ENCODE measurements at regions not wholly inside any gene's neighbourhood (a gene's known extent, or its start where the extent isn't known, plus 50 kb on each side); places are given as distances from the start of the nearest gene placed in this dataset.

GRCh38 chr5:51944500-51945125, 561.4 kb downstream of the ISL1 start:
- H2AFZ ChIP-seq (ENCODE audit: low read length) = no peak overlapping the region
- no peaks in the 10 kb centered on the region for H3K36me3 ChIP-seq (ENCODE audit: control insufficient read depth, insufficient read depth, low read length)
- no peaks in the 10 kb centered on the region for H3K79me2 ChIP-seq (ENCODE audit: control insufficient read depth, insufficient read depth, low read length)
- no peaks in the 10 kb centered on the region for H3K9me3 ChIP-seq (ENCODE audit: control insufficient read depth, insufficient read depth, low read depth, low read length)
- no peaks in the 10 kb centered on the region for H4K20me1 ChIP-seq (ENCODE audit: control insufficient read depth, extremely low read depth, insufficient read depth, low read length)
- no peaks in the 10 kb centered on the region for H3K27me3 ChIP-seq (ENCODE audit: control insufficient read depth, insufficient read depth, low read length)
- H3K9ac ChIP-seq (ENCODE audit: insufficient read depth, low read length) = no peak overlapping the region
- DNase-seq (ENCODE audit: low read depth in 2 of 2) = no peak
- H3K27ac ChIP-seq (ENCODE audit: insufficient read depth, low read length) = no peak overlapping the region
- no peak for TF ChIP-seq EZH2 (IDR thresholded peaks at IDR 0.05; ENCODE audit: low read length, missing control alignments)
- no peak for TF ChIP-seq CTCF (conservative IDR thresholded peaks at IDR 0.05 in 1 of 2, IDR thresholded peaks at IDR 0.05 in 1 of 2; ENCODE audit: low read depth in 1 of 2, low read length in 2 of 2)
- no peak overlapping the region for H3K4me2 ChIP-seq (ENCODE audit: extremely low read depth, insufficient read depth, low read length)
- H3K4me3 ChIP-seq (replicated peaks in 1 of 4; ENCODE audit: control extremely low read depth in 1 of 4, insufficient read depth in 1 of 4, low read depth in 3 of 4, low read length in 4 of 4) = no peak overlapping the region
- H3K4me1 ChIP-seq (ENCODE audit: control insufficient read depth, extremely low read depth, insufficient read depth, low read length) = no peaks in the 10 kb centered on the region

DNA sequence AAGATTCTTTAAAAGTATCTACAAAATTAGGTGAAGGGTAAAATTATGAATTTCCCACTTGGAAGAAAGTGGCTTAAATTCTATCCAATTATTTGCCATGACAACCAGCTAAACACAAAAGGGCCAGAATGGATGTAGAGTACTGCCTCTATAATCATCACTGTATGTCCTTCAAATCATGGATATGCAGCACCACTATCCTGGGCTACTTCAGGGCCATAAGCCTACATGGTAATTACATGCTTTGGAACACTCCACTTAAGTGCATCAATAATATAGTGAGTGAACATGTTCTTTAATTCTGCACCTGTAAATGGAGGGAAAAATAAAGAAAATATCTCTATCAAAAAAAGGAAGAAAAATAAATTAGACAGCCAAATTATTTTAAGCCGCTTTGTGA, 575.2 kb downstream of the ISL1 start:
- Histone ChIP-seq H3K79me2 (ENCODE audit: control insufficient read depth, insufficient read depth, low read length) (no peaks in the 10 kb centered on the region), H4K20me1 (ENCODE audit: control insufficient read depth, extremely low read depth, insufficient read depth, low read length) (no peaks in the 10 kb centered on the region), H3K4me3 (replicated peaks in 1 of 4; ENCODE audit: control extremely low read depth in 1 of 4, insufficient read depth in 1 of 4, low read depth in 3 of 4, low read length in 4 of 4) (no peak overlapping the region), H3K27ac (ENCODE audit: insufficient read depth, low read length) (no peak overlapping the region), H3K27me3 (ENCODE audit: control insufficient read depth, insufficient read depth, low read length) (no peaks in the 10 kb centered on the region), H3K4me2 (ENCODE audit: extremely low read depth, insufficient read depth, low read length) (no peak overlapping the region), H3K36me3 (ENCODE audit: control insufficient read depth, insufficient read depth, low read length) (no peaks in the 10 kb centered on the region), H2AFZ (ENCODE audit: low read length) (no peak overlapping the region), H3K4me1 (ENCODE audit: control insufficient read depth, extremely low read depth, insufficient read depth, low read length) (no peaks in the 10 kb centered on the region), H3K9ac (ENCODE audit: insufficient read depth, low read length) (no peak overlapping the region), H3K9me3 (ENCODE audit: control insufficient read depth, insufficient read depth, low read depth, low read length) (no peaks in the 10 kb centered on the region)
- no peak for DNase-seq (ENCODE audit: low read depth in 2 of 2)
- TF ChIP-seq CTCF (conservative IDR thresholded peaks at IDR 0.05 in 1 of 2, IDR thresholded peaks at IDR 0.05 in 1 of 2; ENCODE audit: low read depth in 1 of 2, low read length in 2 of 2) = no peak
- TF ChIP-seq EZH2 (IDR thresholded peaks at IDR 0.05; ENCODE audit: low read length, missing control alignments) = no peak

DNA sequence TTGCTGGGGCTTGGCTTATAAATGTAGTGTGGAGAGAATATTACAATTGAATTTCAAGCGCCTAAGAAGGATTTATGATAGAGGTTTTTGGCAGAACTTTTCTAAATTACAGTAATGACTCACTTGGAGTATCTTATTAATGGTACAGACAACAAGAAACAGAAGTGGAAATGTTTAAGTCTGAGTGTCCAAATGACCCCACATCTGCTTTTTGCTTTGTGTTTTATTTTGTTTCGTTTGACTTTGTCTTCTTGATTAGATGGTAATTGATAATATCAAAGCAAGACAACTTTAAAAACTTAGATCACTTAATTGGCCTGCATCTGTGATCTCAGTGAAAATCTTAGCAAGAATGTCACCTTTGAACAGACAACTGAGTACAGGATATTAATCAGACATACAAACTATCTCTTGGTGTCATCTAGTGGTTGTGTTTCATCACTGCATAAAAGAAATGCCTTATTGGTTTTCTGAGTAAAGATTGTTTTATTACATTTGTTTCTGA, 577.4 kb downstream of the ISL1 start:
- H3K4me1 ChIP-seq (ENCODE audit: control insufficient read depth, extremely low read depth, insufficient read depth, low read length) = no peaks in the 10 kb centered on the region
- no peaks in the 10 kb centered on the region for H4K20me1 ChIP-seq (ENCODE audit: control insufficient read depth, extremely low read depth, insufficient read depth, low read length)
- H3K79me2 ChIP-seq (ENCODE audit: control insufficient read depth, insufficient read depth, low read length) = no peaks in the 10 kb centered on the region
- TF ChIP-seq CTCF (conservative IDR thresholded peaks at IDR 0.05 in 1 of 2, IDR thresholded peaks at IDR 0.05 in 1 of 2; ENCODE audit: low read depth in 1 of 2, low read length in 2 of 2) (no peak), EZH2 (IDR thresholded peaks at IDR 0.05; ENCODE audit: low read length, missing control alignments) (no peak)
- H3K4me2 ChIP-seq (ENCODE audit: extremely low read depth, insufficient read depth, low read length) = no peak overlapping the region
- H3K27me3 ChIP-seq (ENCODE audit: control insufficient read depth, insufficient read depth, low read length) = no peaks in the 10 kb centered on the region
- H2AFZ ChIP-seq (ENCODE audit: low read length) = no peak overlapping the region
- H3K4me3 ChIP-seq (replicated peaks in 1 of 4; ENCODE audit: control extremely low read depth in 1 of 4, insufficient read depth in 1 of 4, low read depth in 3 of 4, low read length in 4 of 4) = no peak overlapping the region
- peak in 1 of 2 donors; percentile 0 for DNase-seq (ENCODE audit: low read depth in 2 of 2)
- H3K27ac ChIP-seq (ENCODE audit: insufficient read depth, low read length) = no peak overlapping the region
- H3K9me3 ChIP-seq (ENCODE audit: control insufficient read depth, insufficient read depth, low read depth, low read length) = no peaks in the 10 kb centered on the region
- H3K36me3 ChIP-seq (ENCODE audit: control insufficient read depth, insufficient read depth, low read length) = no peaks in the 10 kb centered on the region
- no peak overlapping the region for H3K9ac ChIP-seq (ENCODE audit: insufficient read depth, low read length)
